CD4-positive, alpha-beta T cell treated with Interleukin-6 at 100 ng/mL for 8 hours (primary cell): ENCODE measurements at regions not wholly inside any gene's neighbourhood (a gene's known extent, or its start where the extent isn't known, plus 50 kb on each side); places are given as distances from the start of the nearest gene placed in this dataset.

Experiments used
- DNase-seq: peaks from one replicate; pipeline ENCODE4 v3.0.0-alpha.2; 2020; ENCODE audit warnings: mixed read lengths, low spot score

DNA sequence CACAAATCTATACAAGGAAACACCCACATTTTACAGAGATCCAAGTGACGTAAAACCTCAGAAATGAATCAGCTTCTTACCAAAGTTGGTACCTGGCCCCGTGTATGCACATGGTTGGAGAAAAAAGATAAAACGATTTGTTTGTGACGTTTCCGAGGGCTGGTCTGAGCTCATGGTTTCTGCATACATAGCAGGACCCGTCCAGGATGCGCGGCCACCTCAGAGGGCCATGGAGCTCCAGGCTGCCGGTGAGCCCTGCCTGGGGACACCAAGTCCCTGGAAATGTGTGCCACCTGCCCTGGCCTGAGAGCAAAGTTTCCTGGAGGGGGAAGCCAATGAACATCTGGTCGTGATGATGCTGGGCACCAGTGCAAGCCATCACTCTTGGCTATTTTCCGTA is 402.6 kb upstream of the MKI67 start:
- no peak for DNase-seq

DNA sequence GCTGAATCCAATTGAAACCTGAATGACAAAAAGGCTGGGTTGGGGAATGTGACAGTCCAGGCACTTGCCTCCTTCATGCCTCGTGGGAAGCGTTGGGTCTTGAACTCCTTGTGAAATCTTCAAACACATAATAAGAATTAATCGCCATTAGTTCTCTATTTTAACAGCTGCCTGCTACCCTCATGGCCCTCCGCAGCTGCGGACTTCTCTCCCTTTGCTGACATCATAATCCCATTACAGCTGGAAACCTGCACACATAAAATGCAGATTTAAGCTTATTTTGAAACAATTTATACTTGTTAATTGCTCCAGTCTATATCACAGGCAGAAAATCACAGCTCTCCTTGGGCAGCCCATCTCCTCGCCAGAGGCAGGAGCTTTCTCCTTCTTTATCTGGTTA is 403.0 kb upstream of the MKI67 start:
- no peak for DNase-seq

DNA sequence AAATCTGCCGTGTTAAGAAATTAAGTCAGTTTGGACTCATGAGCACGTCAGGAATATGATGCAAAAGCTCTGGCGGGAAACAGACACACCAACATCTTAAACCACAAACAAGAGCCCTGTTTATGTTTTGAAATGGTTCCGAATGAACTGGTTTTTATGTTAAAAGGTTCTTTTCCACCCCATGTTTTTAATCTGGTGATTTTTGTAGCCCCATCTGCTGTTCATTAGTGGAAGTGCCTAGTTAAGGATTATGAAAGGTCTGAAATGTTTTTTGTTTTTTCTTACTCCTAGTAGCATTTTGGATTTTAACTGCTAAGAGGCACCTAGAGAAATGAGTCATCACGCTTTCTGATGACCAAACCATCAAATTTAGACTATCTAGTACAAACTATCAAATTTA is 404.1 kb upstream of the MKI67 start:
- DNase-seq, result no peak

GRCh38 chr10:128530946-128531345 is 404.7 kb upstream of the MKI67 start:
- DNase-seq, result no peak

GRCh38 chr10:128534686-128535085 is 408.5 kb upstream of the MKI67 start:
- no peak for DNase-seq

DNA sequence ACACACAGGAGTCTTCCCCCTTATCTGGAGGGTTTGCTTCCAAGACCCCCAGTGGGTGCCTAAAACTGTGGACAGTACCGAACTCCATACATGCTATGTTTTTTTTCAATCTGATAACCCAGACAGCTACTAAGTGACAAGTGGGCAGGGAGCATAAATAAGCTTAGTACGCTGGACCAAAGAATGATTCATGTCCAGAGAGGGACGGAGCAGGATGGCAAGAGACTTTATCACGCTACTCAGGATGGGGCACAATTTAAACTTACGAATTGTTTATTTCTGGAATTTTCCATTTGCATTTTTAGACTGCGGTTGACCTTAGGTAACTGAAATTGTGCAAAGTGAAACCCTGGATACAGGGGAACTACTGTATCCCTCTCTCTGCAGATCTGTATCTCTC is 410.0 kb upstream of the MKI67 start:
- DNase-seq, result no peak

DNA sequence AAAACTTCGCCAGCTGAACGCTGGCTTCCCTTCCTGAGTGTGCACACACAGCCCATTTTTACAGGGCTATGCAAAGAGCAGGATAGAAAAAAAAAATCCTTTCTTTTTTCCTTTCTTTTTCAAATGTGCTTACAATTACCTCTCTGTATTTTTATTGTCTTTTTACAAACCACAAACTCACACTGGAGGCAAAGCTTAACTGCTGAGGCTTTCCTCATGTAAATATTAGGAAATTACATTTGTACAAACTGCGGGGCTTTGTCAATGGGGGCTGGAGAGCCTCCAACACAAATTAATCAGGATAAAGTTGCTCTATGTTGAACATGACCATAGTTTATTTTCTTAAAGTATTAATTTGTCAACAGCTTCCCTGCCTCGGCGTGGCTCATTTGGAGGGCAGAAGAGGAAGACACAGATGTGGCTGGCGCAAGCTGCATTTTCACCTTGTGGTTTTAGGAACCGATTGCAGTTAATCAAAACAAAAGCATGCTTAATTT is 411.7 kb upstream of the MKI67 start:
- DNase-seq, result no peak

DNA sequence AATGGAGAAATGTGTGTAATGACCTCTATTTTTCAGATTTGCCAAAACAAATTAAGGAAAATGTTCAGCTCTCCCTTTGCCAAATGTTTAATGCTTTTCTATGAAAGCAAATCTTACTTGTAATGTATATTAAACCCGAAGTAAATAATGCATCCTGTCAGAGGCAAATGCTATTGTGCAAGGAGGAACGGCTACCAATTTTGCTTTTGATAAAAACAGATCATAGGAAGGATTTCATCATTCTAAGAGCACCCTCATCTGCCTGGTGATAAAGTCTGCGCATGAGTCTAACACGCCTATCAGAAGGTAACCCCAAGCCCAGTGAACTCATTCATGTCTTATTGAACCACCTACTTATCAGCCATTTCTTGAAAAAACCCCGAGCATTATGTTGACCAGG is 412.4 kb upstream of the MKI67 start:
- no peak for DNase-seq

GRCh38 chr10:128539510-128540127 is 413.4 kb upstream of the MKI67 start:
- no peak for DNase-seq

DNA sequence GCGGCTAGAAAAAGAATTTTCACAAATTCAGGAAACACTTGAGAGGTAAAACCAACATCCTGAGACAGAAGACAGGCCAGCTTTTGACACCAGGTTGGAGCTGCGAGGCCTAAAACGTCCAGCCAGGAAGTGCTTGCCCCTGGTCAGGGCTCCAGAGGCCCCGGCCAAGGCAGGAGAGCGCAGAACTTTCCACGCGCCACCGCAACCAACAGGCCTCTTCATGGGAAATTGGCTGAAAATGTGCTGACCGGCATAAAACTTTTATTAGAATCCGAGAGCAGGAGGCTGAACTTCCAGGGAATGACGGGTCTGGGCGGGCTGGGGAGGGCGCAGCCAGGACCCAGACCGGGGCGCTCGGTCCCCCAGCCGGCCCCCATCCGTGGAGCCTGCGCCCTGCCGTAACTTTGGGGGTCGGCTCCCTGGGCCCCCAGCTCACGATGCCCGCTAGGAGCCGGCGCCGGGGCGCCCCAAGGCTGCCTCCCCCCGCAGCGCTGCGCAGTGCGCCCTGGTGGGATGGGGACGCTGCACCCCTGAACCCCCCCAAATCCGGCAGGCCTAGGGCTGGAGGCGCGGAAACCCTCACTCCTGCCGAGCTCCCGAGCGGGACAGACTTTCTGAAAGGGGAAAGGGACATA is 414.0 kb upstream of the MKI67 start:
- no peak for DNase-seq

DNA sequence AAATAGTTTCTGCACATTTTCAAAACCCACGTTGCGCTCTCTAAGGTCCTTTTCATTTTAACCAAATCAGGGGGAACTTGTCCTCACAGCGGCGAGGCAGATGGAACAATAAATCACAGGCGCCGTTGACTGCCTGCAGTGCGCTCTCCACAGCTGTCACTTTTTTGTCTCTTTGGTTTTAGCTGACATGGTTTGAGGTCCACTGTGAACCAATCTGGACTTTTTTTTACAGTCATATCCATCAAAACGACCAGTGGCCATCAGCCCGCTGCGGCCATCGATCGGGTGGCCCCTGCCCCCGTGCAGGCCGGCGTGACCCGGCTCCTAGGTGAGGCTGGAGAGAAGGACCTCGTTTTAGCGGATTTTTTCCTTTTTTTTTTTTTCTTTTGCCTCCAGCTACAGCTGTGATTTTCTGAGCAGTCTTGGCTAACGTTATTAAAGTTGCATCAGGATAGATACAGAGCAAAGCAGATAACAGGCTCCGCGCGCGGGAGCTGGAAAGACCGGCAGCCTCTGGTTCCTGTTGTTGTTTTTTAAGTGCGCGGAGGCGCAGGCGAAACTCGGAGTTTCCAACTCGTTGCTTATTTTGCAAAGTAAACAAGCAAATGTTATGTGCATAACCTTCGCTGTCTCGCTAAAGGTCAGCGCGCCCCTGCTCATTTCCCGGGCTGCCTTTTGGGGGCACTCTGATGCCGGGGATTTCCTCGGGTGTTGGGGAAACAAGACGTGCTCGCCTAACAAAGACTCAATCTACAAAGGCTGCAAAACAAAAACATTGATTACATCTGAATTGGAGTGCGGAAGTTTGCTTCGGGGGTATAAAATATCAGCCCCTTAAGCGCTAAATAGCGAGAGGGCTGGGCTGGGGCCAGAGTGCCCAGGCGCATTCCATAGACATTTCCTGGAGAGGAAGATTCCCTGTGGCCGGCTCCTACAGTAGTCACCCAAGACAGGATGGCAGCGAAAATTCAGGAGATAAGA is 414.8 kb upstream of the MKI67 start:
- DNase-seq, result no peak

DNA sequence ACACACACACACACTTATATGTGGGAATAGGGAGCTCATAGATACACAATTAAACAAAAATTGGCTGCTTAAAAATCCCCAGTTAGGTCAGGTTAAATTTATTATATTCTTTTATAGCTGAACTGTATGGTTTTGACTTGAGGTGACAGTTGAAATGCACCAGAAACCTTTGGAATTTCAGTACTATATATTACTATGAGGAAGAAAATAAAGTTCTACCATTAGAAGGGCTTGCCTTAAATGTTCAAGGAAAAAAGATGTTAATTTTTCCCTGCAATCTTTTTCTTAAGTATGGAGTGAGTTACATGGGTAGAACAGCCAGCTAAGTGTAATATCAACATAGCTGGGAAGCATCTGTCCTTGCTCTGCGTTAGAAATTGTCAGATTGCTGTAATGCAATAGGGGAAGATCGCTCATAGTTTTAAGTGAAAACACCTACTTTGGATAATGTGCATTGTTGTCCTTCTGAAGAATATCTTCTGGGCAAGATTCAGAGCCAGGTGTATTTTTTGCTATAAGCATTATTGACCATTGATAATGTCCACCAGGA is 415.8 kb upstream of the MKI67 start:
- no peak for DNase-seq

DNA sequence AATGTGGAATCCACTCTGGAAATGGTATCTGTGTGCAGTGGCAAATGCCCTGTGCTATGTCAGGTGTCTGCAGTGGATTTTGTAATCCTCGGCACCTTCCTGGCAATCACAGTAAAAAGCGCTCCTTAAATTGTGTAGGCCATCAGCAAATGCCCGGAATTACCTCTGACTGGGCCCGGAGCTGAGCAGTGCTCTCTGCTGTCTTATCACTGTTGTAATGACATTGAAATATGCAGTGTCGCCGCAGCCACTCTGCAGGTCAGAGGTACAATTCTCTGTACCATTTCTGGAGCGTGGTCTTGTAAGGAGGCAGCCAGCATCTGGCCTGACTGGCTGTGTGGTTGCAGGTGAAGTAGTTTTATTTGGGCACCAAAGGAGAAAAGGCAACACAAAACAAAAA is 416.4 kb upstream of the MKI67 start:
- no peak for DNase-seq

DNA sequence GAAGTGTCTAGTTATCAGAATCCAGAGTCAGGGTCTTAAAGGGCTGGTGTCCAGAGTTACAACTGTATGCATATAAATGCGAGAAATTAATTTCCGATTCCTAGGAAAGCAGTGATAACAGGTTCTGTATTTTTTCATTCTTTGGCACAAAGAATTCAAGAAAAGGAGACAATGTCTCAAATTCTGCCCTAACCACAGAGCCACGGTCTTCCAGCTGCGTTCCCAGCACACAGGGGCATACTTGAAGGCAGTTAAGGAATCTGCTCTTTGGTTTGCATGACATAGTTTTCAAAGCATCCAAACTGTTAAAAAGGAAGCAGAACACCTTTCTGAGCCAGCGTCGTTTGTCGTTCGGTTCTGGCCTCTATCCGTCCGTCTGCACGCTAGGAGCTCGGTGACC is 416.9 kb upstream of the MKI67 start:
- DNase-seq, result no peak

- DNase-seq, result no peak
Observed at GRCh38 chr10:128545216-128545615, 419.0 kb upstream of the MKI67 start.

DNA sequence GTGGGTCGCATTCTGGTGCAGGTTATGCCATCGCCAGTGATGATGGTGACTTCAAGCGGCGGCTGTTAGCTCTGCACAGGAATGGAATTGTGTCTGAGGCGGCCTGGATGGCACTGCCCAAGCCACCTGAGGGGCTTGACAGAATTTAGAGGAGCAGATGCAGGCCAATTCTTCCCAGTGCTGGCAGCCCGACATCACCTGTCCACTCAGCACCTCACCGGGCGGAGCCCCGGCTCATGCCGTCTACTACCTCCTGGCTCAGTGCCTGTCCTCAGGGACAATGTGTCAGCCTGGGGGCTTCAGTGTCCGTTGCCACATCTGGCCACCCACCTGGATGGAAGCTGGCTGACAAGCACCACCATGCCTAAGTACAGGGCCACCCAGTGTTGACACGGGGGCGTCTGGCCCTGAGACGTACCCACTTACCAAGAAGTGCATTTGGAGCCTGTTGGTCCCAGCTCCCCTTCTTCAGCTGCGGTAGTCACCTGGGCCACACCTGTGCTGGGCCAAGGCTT is 420.5 kb upstream of the MKI67 start:
- DNase-seq, result no peak

GRCh38 chr10:128549101-128549608 is 422.9 kb upstream of the MKI67 start:
- no peak for DNase-seq

GRCh38 chr10:128550045-128550444 is 423.8 kb upstream of the MKI67 start:
- no peak for DNase-seq

- DNase-seq, result no peak
Observed at GRCh38 chr10:128551475-128551874, 425.3 kb upstream of the MKI67 start.

DNA sequence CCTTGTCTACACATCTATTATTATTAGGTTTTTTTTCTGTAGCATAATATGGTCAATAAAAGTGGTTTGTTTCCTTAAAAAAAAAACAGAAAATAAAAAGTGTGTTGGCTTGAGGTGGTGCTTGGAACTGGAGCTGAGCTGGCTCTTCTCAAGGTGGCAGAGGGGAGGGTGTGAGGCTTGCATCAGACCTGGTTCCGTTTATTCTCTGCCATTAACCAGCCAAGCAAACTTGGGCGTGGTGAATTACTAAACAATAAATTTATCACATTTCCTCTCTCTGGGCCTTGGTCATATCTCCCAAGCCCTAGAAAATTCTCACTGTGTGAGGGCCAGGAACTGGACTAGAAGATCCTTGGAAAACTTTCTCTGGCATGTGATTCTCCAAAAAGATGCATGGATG is 427.5 kb upstream of the MKI67 start:
- DNase-seq, result no peak

DNA sequence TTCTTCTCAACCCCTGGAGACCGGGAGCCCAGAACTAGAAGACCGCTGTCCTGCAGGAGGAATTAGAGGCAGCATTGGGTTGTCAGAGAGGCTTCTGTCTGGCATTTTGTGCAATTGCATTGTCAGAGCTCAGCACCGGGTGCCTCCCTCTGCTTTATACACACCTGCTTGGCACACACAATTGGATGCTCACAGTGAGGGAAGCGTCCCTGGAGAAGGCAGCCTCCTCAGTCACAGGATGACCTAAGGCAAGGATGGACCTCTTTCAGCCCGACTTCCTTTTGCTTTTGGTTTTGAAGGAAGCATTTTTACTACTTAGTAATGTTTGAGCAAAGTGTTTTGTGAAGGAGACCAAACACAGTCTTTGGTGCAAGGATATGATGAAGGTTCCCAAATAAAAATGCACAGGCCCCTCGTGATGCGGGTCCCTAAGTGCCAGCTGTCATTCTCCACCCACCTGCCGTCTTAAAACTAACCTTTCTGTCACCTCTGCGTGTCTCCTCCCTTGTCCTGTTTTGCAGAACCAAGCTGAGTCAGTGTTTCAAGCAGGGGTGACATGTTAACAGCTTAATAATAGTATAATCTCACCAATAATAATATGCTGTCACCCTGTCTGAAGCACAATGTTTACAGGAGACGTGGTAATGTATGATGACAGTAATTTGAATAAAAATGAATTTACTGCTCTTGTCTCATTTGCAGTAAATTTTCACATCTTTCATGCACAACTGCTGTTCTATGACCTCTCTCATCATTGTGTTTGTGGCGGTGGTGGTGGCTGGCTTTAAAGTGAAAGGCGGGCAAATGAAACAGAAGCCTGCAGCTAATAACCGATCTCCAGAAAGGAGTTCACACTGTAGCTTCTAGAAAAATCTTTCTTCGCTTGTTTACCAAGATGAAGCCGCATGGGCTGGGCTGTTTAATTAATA is 430.2 kb upstream of the MKI67 start:
- DNase-seq, result no peak
